Cardiac muscle cell (in vitro differentiated cells and primary cell): ENCODE measurements at regions not wholly inside any gene's neighbourhood (a gene's known extent, or its start where the extent isn't known, plus 50 kb on each side); places are given as distances from the start of the nearest gene placed in this dataset.
A peak's percentile ranks its signal among the peaks of the same experiment; 100 is the strongest.

Source experiments
- DNase-seq, 2 donors: peaks; one replicate each; pipeline versions ENCODE4 v3.0.0 to v3.0.0-alpha.2; 2010 to 2017; ENCODE audit warnings: low read depth in 1 of 2, low spot score in 1 of 2
- H3K27ac ChIP-seq: fragments of 200-600 bp; sonication (generic); 2 replicates; pipeline ENCODE4 v1.5.1; 2016
- H3K27me3 ChIP-seq: fragments of 200-600 bp; sonication (generic); 2 replicates; pipeline ENCODE4 v1.6.0; 2016; ENCODE audit warnings: control low read depth
- H3K36me3 ChIP-seq: fragments of 200-600 bp; sonication (generic); 2 replicates; pipeline ENCODE4 v1.5.1; 2016; ENCODE audit warnings: control low read depth
- H3K4me1 ChIP-seq: fragments of 200-600 bp; sonication (generic); 2 replicates; pipeline ENCODE4 v1.8.1; 2017; ENCODE audit warnings: low read depth, mild to moderate bottlenecking, mixed run types
- H3K4me3 ChIP-seq: fragments of 200-600 bp; sonication (generic); 2 replicates; pipeline ENCODE4 v1.5.1; 2016; ENCODE audit warnings: mild to moderate bottlenecking
- H3K9me3 ChIP-seq: fragments of 200-600 bp; sonication (generic); 2 replicates; pipeline ENCODE4 v1.5.1; 2017; ENCODE audit warnings: low read depth, mild to moderate bottlenecking, control low read depth
- TF ChIP-seq, protein P1 (sequence below): IDR thresholded peaks from 2 replicates; pipeline ENCODE4 v1.5.1; 2012; ENCODE audit warnings: low read depth, mild to moderate bottlenecking, low read length

DNA sequence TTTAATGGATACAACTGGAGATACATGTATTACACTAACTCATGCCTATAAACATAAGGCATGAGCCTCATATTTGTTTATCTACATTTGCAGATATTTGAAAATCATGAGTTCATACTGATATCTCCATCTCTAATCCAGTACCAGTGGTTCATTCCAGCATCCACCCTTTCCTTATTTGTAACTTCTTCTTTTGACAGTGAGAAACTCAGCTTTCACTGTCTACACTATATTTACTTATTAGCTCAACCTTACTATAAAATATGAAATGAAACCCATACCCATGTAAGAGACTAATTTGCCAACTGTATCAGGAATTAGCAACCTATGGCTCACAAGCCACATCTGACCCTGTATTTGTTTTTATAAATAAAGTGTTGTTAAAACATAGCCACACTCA, 161.9 kb upstream of the GPRIN3 start:
- H3K4me1 ChIP-seq, result no peaks in the 10 kb centered on the region
- no peak overlapping the region for H3K27ac ChIP-seq
- H3K27me3 ChIP-seq, result no peaks in the 10 kb centered on the region
- H3K36me3 ChIP-seq, result no peaks in the 10 kb centered on the region
- peak in 1 of 2 donors; percentile 7 for DNase-seq
- TF ChIP-seq, protein P1, sequence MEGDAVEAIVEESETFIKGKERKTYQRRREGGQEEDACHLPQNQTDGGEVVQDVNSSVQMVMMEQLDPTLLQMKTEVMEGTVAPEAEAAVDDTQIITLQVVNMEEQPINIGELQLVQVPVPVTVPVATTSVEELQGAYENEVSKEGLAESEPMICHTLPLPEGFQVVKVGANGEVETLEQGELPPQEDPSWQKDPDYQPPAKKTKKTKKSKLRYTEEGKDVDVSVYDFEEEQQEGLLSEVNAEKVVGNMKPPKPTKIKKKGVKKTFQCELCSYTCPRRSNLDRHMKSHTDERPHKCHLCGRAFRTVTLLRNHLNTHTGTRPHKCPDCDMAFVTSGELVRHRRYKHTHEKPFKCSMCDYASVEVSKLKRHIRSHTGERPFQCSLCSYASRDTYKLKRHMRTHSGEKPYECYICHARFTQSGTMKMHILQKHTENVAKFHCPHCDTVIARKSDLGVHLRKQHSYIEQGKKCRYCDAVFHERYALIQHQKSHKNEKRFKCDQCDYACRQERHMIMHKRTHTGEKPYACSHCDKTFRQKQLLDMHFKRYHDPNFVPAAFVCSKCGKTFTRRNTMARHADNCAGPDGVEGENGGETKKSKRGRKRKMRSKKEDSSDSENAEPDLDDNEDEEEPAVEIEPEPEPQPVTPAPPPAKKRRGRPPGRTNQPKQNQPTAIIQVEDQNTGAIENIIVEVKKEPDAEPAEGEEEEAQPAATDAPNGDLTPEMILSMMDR, result no peak
- no peak overlapping the region for H3K4me3 ChIP-seq
- no peaks in the 10 kb centered on the region for H3K9me3 ChIP-seq

GRCh38 chr4:89468602-89469001, 161.0 kb upstream of the GPRIN3 start:
- Histone ChIP-seq H3K9me3 (no peaks in the 10 kb centered on the region), H3K4me1 (no peaks in the 10 kb centered on the region), H3K4me3 (no peak overlapping the region), H3K27ac (no peak overlapping the region), H3K36me3 (no peaks in the 10 kb centered on the region), H3K27me3 (no peaks in the 10 kb centered on the region)
- TF ChIP-seq, protein P1, result no peak
- no peak for DNase-seq

- Histone ChIP-seq H3K36me3 (no peaks in the 10 kb centered on the region), H3K4me1 (no peaks in the 10 kb centered on the region), H3K27ac (no peak overlapping the region), H3K4me3 (no peak overlapping the region), H3K9me3 (no peaks in the 10 kb centered on the region), H3K27me3 (no peaks in the 10 kb centered on the region)
- DNase-seq, result no peak
- TF ChIP-seq, protein P1, result no peak
These were observed 155.7 kb upstream of the GPRIN3 start for GRCh38 chr4:89463341-89463740.

DNA sequence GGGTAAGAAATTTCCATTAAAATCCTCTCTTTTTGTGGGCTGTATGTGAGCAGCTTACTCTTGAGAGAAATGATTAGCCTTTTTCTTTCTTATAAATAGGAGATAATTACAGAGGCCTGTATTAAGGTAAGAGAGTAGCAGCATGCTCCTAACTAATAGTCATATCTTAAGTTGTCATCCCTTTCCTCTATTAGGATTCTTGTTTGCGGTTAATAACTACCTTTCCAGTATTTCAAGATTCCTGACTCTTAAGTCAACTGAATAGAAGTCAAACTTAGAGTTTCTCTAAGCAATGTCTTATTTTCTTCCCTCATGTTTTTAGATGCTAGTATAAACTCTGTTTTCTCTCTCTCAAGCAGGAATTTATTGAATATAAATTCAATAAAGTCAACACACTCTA, 139.9 kb upstream of the GPRIN3 start:
- no peak for DNase-seq
- no peaks in the 10 kb centered on the region for H3K4me1 ChIP-seq
- H3K9me3 ChIP-seq, result no peaks in the 10 kb centered on the region
- H3K27ac ChIP-seq, result no peak overlapping the region
- H3K36me3 ChIP-seq, result no peaks in the 10 kb centered on the region
- H3K27me3 ChIP-seq, result no peaks in the 10 kb centered on the region
- H3K4me3 ChIP-seq, result no peak overlapping the region
- TF ChIP-seq, protein P1, result no peak

DNA sequence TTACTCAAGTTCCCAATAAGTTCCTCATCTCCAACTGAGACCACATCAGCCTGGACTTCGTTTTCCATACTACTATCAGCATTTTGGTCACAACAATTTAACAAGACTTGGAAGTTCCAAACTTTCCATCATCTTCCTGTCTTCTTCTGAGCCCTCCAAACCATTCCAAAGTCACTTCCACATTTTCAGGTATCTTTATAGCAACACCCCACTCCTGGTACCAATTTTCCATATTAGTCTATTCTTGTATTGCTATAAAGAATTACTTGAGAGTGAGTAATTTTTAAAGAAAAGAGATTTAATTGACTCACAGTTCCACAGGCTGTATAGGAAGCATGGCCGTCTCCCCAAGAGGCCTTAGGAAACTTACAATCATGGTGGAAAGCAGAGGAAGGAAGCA, 138.6 kb upstream of the GPRIN3 start:
- DNase-seq, result no peak
- Histone ChIP-seq H3K4me1 (no peaks in the 10 kb centered on the region), H3K27me3 (no peaks in the 10 kb centered on the region), H3K9me3 (no peaks in the 10 kb centered on the region), H3K4me3 (no peak overlapping the region), H3K27ac (no peak overlapping the region), H3K36me3 (no peaks in the 10 kb centered on the region)
- TF ChIP-seq, protein P1, result no peak

DNA sequence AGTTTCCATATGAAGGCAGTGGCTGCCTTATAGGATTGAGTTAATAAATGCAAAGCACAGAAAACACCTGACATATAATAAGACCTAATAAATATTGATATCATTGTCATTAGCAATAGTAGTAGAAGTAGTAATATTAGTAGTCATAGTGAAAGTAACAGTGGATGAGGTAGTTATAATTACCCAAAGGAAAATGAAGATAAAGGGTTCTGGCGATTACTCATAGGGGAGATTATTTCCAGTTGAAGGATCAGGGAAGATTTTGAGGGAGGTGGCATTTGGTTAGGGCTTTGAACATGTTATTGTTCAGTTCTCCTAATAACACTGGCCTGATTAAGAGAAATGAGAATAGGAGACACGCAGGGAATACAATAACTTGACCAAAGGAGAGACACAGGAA, 131.9 kb upstream of the GPRIN3 start:
- no peaks in the 10 kb centered on the region for H3K36me3 ChIP-seq
- TF ChIP-seq, protein P1, result no peak
- H3K4me3 ChIP-seq, result no peak overlapping the region
- no peak overlapping the region for H3K27ac ChIP-seq
- no peak for DNase-seq
- no peaks in the 10 kb centered on the region for H3K4me1 ChIP-seq
- H3K27me3 ChIP-seq, result no peaks in the 10 kb centered on the region
- no peaks in the 10 kb centered on the region for H3K9me3 ChIP-seq
